LHCN-M2 (cell line): ENCODE measurements at regions not wholly inside any gene's neighbourhood (a gene's known extent, or its start where the extent isn't known, plus 50 kb on each side); places are given as distances from the start of the nearest gene placed in this dataset.

Source experiments
- DNase-seq: peaks from one replicate; pipeline ENCODE4 v3.0.0-alpha.2; 2012; ENCODE audit warnings: low read depth

DNA sequence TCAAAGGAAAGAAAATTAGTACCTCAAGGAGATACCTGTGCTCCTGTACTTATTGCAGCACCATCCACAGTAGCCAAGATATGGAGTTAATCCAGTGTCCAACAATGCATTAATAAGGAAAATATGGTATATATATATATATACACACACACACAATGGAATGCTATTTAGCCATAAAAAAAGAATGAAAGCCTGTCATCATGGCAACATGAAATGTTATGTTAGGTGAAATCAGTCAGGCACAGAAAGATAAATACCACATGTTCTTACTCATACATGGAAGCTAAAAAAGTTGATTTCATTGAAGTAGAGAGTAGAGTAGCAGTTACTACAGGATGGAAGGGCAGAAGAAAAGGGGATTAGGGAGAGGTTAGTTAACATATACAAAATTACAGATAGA is 601.5 kb downstream of the ANXA1 start:
- DNase-seq = no peak

DNA sequence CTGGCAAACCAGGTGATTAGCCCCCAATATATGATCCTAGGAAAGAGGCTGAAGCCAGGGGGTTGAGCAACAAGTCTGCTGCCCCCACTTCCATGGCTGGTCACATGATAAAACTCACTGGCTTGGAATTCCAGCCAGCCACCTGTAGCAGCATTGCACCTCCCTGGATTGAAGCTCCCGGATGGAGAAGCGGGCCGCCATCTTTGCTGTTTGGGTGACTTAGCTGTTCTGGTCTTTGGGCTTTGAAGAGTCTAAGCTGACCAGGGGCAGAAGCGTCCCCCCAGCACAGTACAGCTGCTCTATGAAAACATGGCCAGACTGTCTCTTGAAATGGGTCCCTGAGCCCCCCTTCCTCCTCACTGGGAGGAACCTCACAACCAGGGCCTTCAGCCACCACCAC is 610.2 kb downstream of the ANXA1 start:
- no peak for DNase-seq

DNA sequence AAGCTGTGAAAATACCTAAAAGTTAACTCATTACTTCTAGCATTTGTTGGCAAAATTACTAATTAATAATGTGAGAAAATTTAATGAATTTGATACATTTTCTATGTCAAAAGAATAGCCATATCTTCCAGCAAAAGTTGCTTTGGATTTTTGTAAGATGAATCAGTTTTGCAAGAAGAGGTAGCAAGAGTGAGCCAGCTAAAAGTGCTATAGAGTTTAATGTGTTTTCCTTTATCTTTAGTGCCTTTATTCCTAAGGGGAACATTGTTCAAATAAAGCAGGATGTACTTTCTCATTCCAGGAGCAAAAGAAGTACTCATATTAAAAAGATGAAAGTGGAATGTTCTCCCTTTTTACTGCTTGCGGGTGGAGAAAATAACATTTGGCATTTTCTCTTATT is 622.2 kb downstream of the ANXA1 start:
- no peak for DNase-seq

DNA sequence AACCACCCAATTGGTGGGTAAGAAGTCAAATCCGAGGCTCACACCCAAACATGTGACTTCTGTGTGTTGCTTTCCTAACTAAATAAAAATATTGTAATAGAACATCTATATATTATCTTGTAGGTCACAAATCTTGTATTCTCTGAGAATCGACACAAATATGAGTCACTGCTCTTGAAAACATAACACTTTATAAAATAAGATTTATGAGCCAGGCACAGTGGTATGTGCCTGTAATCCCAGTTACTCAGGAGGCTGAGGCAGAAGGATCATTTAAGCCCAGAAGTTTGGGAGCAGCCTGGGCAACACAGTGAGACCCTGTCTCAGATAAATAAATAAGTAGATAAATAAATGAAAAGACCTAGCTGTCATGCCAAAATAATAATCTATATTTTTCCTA is 624.1 kb downstream of the ANXA1 start:
- DNase-seq = no peak

DNA sequence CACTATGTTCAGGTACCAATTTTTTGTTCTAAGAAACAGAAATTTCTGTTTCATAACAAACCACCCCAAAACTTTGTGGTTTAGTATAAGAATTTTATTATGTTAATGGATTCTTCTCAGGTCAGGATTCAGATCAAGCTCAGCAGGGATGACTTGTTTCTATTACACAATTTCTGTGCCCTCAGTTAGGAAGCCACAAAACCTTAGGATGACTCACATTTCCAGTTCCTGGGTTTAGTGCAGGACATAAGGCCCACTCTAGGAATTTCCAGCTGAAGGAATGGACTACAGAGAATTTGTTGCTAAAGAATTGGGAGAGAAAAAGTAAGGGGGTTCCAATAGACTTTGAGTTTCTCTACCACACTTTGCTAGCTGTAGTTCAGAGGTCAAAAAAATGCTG is 629.3 kb downstream of the ANXA1 start:
- DNase-seq = peak; percentile 66

DNA sequence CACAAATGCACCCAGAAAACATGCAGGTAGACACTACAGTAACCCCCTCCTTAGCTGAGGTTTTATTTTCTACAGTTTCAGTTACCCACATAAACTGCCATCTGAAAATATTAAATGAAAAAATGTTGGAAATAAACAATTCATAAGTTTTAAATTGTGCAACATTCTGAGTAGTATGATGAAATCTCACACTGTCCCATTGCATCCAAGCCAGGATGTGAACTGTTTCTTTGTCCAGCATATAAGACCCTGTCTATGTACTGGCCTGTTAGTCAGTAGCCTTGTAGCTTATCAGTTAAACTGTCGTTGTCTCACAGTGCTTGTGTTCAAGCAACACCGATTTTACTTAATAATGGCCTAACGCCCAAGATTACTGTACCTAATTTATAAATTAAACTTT is 630.5 kb downstream of the ANXA1 start:
- peak; percentile 7 for DNase-seq

DNA sequence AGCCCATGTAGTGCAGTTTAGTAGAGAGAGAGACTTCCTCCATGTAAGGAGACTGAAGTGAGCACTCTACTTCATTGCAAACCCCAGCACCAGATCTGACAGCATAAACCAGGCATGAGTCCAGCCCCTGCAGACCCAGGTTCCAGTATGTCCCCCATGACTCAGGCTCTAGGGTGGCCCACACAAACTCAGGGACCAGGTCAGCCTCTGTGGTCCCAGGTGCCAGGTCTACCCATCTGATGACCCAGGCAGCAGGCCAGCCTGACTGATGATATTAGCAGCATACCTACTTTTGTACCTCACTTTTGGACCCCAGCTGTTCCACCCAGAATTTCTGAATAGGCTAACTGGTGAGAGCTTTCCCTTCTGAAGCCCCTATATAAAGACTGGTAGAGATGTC is 647.8 kb downstream of the ANXA1 start:
- no peak for DNase-seq

DNA sequence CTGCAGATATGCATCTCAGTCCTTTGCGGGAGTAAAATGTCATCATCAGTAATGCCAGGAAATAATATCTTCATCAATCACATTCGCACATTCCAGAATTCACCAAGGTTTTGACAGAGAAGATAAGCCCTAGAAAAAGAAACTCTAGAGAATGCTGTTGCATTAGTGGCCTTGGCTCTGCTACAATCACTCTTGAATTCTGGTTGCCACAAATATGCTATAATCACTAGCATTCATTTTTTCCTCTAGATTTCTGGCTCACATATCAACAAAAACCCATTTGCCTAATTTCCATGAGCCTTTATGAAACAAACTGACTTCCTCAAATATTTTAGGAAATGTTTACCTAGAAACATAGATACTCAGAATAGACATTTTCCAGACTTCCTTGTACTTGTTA is 653.4 kb downstream of the ANXA1 start:
- DNase-seq = no peak

DNA sequence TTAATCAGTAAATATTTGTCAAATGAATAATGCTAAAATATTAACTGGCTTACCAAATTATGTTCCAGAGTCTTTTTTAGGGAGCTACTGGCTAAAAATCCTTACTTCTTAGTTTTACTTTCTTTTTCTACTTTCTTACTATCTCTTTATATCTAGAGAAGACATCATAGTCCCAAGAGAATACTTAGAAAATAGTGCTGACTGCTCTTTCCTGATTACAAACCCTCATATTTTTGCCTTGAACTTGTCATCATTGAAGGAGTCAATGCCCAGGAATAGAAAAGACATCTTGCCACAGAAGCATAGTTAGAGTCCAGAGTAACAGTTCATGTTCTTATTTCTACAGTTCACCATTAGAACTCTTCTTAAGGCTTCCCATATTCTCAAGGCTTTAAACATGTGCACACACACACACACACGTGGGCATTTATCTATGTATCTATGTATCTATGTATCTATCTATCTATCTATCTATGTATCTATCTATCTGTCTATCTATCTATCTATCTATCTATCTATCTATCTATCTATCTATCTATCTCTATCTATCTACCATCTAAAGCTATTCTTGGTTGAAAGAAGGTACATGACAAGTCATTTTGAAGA is 654.3 kb downstream of the ANXA1 start:
- DNase-seq = no peak

DNA sequence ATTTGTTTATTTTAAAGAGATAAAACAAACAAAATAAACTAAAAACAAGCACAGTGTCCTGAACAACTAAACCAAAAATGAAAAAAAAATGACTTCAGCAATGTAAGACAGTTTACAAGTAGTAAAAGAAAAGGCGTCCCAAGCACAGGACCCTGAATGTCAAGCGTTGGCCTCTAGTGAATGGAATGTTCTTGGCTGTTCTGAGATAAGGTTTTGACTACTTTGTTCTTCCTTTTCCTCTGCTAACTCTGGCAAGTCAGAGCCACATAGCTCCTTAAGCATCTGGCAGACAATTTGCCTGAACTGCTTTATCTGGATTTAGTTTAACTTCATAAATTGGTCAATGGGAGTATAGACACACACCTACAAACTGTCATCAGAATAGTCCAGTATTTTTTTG is 655.2 kb downstream of the ANXA1 start:
- no peak for DNase-seq

DNA sequence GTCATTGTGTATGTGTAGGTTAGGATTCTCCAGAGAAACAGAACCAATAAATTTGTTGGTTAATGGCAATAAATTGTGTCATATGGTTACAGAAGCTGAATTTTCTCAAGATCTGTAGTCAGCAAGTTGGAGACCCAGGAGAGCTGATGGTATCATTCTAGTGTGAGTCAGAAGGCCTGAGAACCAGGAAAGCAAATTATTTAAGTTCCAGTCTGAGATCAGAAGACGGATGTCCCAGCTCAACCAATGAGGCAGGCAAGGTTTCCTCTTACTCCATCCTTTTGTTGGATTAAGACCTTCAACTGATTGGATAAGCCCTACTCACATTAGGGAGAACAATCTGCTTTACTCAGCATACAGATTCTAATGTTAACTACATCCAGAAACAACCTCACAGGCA is 656.3 kb downstream of the ANXA1 start:
- DNase-seq = peak; percentile 4

DNA sequence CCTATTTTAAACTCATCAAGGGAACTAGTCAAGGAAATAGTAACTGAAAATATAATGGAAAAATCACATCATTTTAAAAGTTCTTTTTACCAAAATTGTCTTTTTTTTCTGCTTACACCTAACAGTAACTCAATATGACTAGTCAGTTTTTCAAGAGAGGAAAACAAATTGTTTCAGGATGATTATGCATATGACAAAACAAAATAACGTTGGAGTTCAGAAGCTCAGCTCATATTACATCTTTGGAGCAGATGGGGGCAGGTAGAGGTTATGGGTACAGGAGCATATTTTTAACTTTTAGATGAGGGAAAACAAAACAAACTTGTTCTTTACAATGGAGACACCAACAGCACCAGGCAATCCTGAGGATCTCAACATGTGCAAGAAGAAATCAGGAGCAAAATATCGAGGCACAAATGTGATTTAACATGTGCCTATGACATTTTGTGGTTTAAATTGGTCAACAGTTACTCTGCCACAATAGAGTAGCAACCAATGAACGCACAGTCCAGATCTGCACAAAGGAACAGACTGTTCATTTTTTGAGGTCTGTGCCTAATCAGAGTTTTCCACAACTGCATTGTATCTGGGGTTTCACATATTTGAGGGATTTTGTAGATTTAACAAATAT is 659.0 kb downstream of the ANXA1 start:
- DNase-seq = peak; percentile 45

DNA sequence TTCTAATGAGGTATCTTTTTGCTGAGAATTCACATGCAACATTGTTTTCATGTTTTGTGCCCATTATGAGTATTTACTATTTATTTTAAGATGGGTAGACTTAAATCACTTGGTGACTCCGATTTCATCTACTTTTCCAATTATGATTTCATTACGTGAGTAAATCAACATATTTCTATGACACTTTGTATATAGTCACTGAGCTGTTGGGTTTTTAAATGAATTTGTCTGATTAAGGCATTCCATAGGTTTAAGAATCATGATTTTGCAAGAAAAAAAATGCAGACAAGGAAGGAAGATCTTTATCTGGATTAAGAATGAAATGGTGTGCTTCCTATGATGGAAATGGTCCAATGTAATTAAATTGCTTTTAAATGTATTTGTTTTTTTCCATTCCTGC is 661.9 kb downstream of the ANXA1 start:
- no peak for DNase-seq

DNA sequence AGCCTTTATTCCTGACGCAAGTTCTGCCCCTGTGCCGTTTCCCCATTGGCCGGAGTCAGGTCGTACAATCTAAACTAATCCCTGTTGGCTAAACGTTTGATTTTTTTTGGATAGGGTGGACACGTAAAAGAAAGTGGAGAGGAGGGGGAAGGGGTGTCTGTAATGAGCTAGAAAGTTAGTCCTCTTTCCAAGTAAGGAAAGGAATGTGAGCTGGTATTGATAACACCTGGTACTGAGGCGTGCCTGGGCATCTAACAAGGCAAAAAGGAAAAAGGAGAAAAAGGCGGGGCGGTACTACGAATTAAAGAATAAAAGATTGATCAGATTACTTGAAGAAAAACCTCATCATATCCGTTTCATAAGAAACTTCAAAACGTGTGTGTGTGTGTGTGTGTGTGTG is 665.2 kb downstream of the ANXA1 start:
- no peak for DNase-seq

DNA sequence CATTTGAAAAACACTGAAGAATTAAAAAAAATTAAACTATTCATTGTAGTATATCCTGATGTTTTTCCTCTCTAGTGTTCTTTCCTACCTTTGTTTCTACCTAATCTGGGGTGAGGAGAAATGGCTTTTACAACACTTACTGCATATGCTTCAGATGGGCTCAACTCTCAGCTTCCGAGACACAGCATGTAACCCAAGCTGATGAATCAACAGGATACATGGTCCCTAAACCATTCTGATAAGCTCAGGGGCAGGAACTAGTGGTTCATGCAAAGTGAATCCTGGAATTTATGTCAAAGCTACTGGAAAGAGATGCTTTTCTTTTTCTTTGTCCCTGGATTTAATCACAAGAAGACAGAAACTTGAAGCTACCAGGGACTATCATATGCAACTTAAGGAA is 672.5 kb upstream of the RORB start:
- DNase-seq = no peak

DNA sequence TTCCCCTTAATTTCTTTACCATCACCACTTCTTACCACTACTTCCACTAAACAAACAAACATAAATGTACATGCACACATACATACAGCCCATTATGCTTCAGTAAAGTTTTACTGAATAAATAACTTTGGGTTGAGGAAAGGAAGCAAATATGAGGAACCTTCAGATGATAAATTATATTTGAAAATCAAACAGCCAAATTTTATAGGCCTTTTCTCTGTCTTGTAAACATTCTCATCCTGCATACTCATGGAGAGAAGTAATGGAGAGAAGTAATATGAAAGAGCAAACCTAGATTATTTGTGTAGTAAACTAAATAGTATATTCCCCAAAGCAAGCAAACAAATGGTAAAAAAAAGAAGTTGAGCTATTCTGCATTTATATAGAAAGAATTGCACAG is 658.3 kb upstream of the RORB start:
- DNase-seq = no peak

DNA sequence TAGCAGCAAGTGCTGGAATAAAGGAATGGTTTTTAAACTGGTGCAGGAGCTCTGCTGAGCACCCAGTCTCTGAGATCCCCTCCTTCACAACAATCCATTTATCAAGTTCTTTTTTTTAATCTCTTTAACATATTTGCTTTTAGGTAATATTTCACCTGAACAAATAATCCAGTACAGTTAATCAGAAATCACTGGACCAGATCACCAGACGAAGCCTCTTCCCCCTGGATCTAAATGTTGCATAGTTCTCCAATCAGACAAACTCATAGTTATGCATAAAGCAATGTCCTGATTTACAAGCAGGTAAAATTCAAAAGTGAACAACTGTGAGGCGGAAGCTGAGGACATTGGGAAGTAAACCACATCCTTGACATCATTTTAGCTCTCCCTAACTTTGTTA is 657.7 kb upstream of the RORB start:
- no peak for DNase-seq

DNA sequence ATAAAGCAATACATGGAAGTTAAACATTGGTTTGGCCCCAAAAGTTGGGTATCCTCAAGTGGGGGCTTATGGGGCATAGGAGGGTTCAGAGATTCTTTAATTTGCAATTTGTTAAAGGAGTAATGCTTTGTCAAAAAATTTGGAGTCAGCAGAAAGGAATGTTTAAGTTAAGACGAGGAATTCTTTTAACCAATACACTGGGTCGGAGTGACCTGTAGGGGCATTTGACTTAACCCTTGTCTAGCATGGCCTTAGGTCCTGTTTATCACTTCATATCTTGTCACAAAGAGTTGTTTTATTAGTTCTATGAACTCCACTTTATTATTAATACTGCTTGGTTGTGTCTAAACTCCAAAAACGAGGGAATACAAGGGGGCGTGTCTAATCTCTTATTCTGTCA is 656.1 kb upstream of the RORB start:
- no peak for DNase-seq

DNA sequence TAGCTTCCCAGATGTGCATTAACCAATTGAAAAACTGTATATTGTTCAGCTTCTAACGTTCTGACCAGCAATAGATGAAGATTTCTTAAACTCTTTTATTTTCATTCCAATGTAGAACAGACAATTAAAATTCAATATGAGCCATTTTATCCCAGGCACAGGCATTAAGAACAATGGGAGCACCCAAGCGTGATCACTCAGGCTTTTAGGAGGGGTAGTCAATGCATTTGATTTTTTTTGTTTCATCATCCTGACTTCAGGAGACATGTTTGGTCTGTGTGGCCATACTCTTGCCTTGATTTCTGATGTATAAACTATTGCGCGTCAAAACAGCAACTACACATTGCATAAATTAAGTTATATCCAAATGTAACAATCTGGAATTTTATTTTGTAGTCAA is 653.0 kb upstream of the RORB start:
- DNase-seq = no peak

DNA sequence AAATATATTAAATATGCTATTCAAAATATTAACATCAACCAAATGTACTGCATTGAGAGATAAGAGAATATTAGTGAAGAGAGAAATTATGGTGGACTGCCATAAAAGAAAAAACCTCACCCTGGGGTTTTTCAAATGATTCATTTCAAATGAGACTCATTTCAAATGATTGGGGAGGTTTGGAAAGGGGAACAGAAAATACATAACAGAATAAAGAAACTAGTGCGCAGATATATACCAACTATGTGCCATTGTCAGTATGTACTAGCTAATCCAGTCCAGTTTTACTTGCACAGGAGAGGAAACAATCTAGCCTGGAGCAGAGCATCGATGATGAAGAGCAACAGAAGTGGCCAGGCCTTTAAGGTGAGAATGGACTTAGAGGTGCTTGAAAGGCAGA is 651.6 kb upstream of the RORB start:
- DNase-seq = no peak

DNA sequence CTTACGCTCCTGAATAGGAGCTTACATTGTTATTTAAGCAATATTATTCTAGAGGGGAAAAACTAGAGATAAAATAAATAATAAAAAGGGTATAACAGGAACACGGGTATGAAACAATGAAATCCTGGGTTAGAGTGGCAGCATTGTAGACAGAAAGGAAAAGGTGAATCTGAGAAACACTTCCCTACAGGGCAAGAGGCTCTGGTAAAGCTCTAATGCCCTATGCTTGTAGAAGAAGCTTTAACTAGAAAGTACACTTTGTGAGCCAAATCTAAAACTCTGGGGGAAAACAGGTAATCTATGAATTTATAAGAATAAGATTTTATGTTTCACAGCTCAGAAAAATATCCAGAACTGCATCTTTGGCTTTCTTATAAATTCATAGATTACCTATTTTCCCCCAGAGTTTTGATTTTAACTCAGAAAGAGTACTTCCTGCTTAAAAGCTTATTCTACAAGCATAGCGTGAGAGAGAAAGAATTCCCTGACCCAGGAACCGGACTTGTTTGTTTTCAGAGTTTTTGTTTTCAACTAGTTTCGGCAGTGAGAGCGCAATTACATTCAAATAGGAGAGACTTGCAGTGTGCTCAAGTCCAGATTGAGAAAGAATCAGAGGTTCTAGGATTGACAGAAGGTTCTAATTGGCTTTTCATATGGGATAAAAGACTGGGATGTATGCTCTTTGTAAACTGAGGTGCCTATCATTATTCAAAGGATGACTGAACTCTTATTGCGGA is 651.0 kb upstream of the RORB start:
- no peak for DNase-seq

DNA sequence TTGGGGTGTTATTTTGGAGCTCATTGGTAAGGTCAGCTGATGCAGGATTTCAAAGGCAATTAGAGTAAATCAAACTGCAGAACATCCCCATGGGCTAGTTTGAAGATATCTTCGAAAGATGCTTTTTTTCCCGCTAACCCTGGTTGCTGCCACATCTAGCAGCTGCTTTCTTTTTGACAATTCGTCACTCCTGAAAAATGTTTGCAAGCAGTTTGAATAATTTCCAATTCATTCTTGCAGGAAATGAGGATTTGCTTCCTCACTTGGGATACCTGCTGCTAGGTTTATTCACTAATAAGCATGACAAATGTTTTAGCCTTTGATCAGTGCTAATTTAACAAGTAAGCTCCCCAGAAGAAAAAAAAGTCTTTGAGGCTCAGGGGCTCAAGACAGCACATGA is 649.6 kb upstream of the RORB start:
- peak; percentile 0 for DNase-seq

DNA sequence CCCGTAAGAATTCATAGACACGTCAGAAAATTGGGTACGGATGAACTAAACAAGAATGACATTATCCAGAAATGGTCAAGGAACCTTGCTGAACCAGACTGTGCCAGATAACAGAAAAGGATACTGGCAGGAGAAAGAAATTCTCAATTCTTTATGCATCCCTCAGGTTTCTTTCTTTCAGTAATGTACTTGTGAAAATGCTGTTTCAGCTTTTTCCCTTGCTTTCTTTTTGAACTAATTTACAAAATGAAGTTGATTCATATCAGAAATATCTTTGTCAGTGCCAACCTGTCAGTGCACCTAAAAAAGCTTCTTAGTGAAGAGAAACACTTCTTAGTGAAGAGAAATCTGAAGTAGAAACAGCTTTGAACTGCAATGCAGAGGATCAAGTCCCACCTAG is 643.6 kb upstream of the RORB start:
- DNase-seq = no peak
